ENCODE measurements at regions not wholly inside any gene's neighbourhood (a gene's known extent, or its start where the extent isn't known, plus 50 kb on each side); places are given as distances from the start of the nearest gene placed in this dataset.

DNA sequence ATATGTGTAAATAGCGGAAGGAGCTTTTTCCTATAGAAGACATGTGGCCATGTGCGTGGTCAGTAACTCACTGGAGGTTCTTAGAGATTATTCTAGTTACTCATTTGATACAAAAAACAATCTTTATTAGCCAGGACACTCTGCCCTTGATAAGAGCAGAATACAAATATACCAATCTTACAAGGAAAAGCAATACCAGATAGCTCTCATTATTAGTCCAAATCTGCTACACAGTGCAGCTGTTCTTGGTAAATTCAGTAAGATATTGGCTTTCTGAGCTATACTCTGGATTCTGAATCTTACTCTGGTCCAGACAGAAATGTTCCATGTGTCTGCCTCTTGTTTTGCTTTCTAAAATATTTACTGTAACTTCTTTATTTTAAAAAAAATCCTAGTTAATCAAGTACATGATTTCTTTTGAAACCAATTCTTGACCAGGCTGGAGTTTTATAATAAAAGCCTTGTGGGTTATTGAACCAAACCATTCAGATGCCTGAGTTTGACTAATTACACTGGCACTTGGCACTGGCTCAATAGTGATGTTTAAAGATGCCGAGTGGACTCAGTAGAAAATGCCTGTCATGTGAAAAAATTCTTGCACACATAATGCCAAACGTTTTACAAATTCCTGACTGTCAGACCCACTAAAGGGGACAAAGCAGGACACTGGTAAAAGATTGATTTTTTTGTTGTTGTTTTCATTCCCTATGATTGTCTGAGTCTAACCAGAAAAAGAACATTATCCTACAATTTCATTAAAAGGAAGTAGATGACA is 242.8 kb upstream of the TCF21 start:
- TF ChIP-seq, protein P1, sequence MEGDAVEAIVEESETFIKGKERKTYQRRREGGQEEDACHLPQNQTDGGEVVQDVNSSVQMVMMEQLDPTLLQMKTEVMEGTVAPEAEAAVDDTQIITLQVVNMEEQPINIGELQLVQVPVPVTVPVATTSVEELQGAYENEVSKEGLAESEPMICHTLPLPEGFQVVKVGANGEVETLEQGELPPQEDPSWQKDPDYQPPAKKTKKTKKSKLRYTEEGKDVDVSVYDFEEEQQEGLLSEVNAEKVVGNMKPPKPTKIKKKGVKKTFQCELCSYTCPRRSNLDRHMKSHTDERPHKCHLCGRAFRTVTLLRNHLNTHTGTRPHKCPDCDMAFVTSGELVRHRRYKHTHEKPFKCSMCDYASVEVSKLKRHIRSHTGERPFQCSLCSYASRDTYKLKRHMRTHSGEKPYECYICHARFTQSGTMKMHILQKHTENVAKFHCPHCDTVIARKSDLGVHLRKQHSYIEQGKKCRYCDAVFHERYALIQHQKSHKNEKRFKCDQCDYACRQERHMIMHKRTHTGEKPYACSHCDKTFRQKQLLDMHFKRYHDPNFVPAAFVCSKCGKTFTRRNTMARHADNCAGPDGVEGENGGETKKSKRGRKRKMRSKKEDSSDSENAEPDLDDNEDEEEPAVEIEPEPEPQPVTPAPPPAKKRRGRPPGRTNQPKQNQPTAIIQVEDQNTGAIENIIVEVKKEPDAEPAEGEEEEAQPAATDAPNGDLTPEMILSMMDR (conservative IDR thresholded peaks at IDR 0.05) = no peak
- TF ChIP-seq ZFX (IDR thresholded peaks at IDR 0.05) = no peak
